Omental fat pad (tissue), 3 donors: ENCODE measurements at regions not wholly inside any gene's neighbourhood (a gene's known extent, or its start where the extent isn't known, plus 50 kb on each side); places are given as distances from the start of the nearest gene placed in this dataset.

Experiments
- ATAC-seq: fragments of 150-250 bp; one replicate; pipeline ENCODE4 v1.9.1; 2016; ENCODE audit warnings: mild to moderate bottlenecking, moderate library complexity; ENCODE audit not compliant: low FRiP score
- DNase-seq: peaks from one replicate; pipeline ENCODE4 v3.0.0-alpha.2; 2019; ENCODE audit warnings: low spot score
- TF ChIP-seq, protein P1 (sequence below), 3 donors: fragments of 450-650 bp; IDR thresholded peaks; one replicate each; pipeline ENCODE4 v1.5.1; 2016 to 2017; ENCODE audit warnings: antibody characterized with exemption in 3 of 3, mild to moderate bottlenecking in 3 of 3, moderate library complexity in 2 of 3

DNA sequence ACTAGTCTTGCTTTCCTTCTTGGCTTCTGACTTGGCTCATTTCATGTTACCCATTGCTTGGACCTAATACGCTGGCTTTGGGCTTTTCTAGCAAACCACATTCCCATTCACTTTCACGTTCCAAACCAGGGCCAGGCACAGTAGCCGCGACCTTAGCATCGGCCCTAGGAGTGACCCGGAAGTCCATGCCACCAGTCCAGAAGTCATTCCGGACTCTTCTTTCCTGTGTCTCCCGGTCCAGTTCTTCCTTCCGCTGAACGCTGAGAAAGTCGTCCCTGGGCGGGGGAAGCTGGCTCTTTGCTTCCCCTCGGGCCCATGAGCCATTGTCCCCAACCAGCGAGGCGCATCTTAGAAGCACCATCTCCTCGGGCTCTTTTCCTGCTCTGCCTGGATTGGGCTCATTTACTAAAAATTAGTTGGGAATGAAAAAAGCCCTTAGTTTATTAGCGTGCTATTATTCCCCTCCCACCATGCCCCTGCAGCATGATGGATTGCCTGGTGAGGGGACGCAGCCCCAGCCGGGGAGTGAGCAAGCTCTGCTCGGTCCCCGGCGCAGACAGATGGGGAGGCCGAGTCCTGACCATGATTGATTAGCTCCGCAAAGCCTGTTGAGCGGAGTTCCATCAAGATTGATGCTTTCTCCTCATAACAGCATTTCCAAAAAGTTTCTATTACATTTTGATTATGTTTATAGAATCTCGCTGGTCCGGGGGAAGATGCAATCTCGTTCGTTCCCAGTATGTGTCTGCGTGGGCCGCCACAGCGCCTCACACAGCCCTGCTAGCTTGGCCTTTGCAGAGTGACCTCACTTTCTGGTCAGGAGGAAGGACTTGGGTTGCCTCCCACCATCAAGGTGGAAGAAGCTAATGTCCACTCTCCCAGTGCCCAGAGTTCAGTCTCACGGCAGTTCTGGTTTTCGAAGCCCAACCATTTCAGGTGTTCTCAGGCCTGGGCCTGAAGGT lies 115.1 kb upstream of the TOP1 start:
- TF ChIP-seq, protein P1, sequence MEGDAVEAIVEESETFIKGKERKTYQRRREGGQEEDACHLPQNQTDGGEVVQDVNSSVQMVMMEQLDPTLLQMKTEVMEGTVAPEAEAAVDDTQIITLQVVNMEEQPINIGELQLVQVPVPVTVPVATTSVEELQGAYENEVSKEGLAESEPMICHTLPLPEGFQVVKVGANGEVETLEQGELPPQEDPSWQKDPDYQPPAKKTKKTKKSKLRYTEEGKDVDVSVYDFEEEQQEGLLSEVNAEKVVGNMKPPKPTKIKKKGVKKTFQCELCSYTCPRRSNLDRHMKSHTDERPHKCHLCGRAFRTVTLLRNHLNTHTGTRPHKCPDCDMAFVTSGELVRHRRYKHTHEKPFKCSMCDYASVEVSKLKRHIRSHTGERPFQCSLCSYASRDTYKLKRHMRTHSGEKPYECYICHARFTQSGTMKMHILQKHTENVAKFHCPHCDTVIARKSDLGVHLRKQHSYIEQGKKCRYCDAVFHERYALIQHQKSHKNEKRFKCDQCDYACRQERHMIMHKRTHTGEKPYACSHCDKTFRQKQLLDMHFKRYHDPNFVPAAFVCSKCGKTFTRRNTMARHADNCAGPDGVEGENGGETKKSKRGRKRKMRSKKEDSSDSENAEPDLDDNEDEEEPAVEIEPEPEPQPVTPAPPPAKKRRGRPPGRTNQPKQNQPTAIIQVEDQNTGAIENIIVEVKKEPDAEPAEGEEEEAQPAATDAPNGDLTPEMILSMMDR (IDR thresholded peaks at IDR 0.05) = no peak
- no peak for ATAC-seq
- no peak for DNase-seq

DNA sequence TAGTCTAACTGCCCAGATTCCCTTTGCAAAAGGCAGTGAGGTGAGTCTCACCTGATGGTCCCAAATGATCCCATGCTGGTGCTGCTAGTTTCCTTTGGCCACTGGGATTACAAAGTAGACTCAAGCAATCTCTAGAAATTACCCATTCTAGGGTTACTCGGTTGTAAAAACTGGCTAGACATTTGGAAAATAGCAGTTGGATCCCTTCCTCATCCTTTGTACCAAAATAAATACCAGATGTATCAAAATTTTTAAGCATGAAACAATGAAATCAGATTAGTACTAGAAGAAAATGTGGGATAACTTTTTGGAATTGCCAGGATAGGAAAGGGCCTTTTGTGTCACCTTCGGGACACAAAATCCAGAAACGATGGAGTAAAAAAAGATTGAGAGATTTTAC lies 112.9 kb upstream of the TOP1 start:
- TF ChIP-seq, protein P1 (IDR thresholded peaks at IDR 0.05) = no peak
- no peak for DNase-seq
- ATAC-seq = no peak

DNA sequence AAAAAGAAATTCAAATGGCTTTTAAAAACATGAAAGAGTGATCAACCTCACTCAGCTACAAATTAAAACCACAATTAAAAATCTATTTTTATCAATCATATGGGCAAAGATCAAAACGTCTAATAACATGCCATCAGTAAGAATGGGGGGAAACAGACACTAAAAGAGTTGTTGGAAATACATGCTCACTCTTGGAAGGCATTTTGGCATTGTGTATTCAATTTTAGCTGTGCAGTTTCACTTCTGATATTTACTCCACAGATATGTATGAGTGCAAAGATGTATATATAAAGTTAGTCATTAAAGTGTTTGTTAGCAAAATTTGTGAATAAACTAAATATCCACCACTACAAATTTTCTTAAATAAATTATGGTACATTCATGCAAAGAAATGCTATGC lies 112.3 kb upstream of the TOP1 start:
- DNase-seq = no peak
- no peak for ATAC-seq
- TF ChIP-seq, protein P1 (IDR thresholded peaks at IDR 0.05) = no peak

DNA sequence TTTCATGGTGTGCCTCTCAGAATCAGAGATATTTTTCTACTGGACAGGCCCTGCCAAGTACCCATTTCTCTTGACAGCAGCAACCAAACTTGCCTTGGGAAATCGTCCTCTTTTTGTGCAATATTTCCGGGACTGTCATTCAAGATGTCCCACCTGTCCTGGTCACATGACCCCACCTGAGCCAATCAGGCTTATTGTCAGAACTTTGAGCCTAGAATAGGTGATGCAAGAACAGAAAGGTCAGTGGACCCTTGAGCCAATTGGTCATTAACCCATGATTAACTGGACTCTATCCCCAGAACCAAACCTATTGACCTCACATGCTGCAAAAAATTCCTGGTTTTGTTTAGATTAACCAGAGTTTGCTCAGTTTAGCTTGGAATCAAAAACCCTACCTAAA lies 108.3 kb upstream of the TOP1 start:
- ATAC-seq (no peak), DNase-seq (no peak)
- TF ChIP-seq, protein P1 (IDR thresholded peaks at IDR 0.05) = no peak

DNA sequence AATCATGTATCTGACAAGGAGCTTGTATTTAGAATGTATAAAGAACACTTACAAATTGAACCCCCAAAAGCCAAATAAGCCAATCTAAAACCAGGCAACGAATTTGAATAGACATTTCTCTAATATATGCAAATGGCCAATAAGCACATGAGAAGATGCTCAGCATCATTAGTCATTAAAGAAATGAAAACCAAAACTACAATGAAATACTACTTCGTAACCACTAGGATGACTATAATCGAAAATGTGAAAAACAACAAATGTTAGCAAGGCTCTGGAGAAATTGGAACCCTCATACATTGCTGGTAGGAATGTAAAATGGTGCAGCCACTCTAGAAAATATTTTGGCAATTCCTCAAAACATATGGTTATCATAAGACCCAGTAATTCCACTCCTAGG lies 105.8 kb upstream of the TOP1 start:
- TF ChIP-seq, protein P1 (IDR thresholded peaks at IDR 0.05) = no peak
- DNase-seq (no peak), ATAC-seq (no peak)

DNA sequence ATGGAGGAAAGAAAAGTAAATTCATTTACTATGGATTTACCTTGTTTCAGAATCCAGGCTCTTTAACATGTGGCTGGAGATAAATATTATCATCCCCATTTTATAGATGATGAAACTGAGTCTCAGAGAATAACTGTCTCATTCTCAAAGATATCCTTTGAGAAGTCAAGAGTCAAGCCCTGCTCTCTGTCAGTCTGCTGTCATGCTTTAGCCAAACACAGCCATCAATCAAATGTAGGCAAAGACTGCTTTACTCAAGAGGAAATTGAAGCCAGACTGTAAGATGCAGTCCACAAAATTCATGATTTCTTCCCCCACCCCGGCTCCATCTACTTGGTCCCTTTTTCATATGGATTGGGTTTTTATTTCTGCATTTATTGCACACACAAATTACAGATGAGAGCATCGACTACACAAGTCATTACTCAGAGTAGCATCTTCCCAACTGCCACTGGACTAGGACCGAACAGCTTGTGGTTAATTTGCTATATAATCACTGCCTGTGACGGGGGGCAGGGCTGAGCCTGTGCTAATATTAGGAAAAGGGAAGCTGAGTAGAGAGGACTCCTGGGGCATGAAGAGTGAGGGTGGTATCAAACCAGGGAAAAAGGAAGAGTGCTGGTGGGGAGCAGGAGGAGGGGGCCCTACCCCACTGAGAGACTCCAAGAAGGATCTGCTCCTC lies 102.7 kb upstream of the TOP1 start:
- TF ChIP-seq, protein P1 (IDR thresholded peaks at IDR 0.05) = no peak
- DNase-seq (no peak), ATAC-seq (no peak)
